HG03432 (cell line): ENCODE measurements at regions not wholly inside any gene's neighbourhood (a gene's known extent, or its start where the extent isn't known, plus 50 kb on each side); places are given as distances from the start of the nearest gene placed in this dataset.
"Not testable (repeated sequence)": the region's sequence is repeated elsewhere in the genome, so short reads cannot be mapped to it uniquely, and the experiment has no call there.

Source experiments
- ATAC-seq: cut with Tn5 transposase; IDR thresholded peaks from one replicate; pipeline ENCODE4 v1.9.1; 2021; ENCODE audit warnings: mild to moderate bottlenecking, moderate library complexity; ENCODE audit not compliant: unreplicated experiment

DNA sequence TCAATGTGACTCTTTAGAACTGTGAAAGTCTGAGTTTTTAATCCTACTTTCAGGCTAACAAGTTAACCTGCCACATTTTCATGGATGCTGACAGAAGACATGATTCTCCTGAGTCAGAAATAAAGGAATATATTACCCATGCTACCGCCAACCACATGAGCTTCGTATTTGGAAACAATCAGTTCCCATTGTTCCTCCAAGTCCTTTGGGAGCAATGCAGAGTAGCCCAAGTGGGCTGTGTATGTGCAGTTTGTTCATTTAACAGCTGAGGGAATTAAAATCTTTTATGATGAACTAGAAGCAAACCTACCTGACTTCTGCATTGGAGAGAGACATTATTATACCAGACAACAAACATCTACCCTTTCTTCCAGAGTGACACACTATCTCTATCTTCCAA lies 169.3 kb upstream of the BET1 start:
- ATAC-seq, result no peak

DNA sequence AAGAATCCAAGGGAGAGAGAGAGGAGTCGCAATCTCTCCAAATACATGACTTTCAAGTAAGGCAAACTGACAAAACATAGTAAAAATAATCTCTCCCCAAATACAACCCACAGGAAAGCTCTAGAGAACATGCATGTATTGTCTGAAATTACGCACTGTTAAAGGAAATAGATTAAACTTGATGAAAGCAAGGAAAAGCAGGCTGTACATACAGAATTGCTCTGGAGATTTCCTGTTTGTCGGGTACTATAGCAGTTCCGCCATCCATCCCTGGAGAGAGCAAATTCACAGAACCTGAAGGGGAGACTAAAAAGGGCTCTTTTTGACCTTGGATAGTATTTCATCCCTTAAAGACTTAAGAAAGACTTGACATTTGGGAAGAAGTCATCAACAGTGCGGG lies 170.2 kb upstream of the BET1 start:
- ATAC-seq, result no peak

DNA sequence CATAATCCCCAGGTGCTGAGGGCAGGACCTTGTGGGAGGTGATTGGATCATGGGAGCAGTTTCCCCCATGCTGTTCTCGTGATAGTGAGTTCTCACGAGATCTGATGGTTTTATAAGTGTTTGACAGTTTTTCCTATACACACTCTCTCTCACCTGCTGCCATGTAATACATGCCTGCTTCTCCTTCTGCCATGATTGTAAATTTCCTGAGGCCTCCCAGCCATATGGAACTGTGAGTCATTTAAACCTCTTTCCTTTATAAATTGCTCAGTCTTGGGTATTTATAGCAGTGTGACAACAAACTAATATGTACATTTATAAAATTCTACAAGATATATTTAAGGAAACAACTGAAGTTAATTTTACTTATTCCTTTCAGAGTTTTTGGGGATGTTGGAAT lies 170.8 kb upstream of the BET1 start:
- ATAC-seq, result no peak

DNA sequence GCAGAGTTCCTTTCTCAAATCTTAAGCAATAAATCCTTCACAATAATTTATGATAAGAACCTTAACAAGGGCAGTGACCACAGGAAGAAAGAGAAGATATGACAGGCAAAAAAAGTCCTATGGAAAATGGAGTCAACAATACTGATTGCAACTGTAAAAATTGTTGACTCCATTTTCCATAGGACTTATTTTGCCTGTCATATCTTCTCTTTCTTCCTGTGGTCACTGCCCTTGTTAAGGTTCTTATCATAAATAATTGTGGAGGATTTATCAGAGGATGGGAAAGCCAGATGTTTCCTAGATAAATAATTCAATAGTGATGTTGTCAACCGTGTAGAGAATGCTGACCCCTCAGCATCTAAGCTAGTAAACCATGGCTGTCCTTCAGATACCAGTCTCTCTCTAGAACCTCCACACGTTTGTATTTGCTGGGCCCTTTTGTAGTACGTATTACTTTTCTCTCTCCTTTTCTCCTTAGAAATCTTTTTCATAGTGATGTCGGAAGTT lies 172.6 kb upstream of the BET1 start:
- ATAC-seq, result no peak

DNA sequence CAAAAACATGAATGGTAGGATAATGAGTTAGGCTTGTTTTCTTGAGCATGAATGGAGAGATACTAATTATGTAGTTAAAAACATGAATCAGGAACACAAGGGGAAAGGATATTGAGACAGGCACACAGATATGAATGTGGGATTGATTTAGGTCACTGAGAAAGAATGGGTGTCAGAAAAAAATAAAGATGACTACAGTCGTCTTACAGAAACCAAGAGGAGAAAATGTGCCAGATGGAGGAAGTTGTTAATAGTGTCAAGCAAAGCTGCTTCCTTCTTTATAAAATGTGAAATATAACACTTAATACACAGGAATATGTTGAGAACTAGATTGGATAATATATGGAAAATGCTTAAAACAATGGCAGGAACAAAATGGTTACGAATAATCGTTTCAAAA lies 173.3 kb upstream of the BET1 start:
- ATAC-seq, result no peak

DNA sequence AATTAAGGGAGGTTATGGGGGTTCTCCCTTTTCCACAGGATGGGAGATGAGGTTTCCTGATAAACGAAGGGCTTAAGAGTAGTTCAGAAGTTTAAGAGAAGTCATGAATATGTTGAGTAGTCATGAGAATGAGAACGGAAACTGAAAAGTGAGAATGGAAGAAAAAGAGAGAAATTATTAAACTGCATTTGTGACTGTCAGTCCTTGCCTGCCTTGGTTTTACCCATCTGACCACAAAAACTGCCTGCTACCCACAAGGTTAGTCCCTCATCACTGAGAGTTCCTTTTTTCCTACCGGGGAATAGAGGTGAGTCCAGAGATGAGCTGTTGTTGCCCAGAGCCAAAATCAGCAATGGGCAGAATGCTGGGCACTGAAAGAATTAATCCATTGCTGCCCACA lies 174.1 kb upstream of the BET1 start:
- ATAC-seq, result peak; percentile 95

DNA sequence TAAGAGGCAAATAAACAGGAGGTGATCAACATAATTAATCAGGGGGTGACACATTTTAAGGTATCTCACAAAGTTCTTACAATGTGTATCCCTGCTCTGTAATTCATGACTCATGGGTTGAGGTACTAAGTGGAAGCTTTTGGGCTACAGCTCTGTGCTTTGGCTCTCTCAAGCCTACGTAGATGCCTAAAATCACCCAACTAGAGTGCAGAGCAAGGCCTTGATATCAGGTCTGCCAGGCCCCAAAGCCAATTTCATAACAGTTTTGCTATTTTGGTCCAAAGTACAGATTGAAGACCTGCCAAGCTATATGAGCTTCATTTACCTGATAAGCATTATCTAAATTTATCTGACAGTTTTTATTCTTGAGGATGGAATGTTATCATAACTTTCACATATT lies 175.3 kb upstream of the BET1 start:
- no peak for ATAC-seq

DNA sequence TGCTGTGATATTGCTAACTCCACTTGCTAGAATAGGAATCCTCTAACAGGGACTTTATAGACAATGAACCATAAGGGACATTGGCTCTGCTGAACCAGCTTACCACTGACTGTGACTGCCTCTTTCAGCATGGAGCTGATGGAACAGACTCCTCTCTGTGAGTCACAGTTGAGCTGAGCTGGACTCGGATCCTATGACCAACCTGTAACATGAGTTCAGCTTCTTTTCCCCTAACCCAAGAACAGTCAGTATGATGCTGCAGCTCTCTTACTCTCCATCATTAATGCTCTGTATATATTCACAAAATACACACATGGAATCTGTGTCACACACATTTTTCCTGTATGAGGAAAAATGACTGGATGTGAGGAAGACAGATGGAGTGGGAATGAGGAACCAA lies 177.9 kb upstream of the BET1 start:
- ATAC-seq, result no peak

DNA sequence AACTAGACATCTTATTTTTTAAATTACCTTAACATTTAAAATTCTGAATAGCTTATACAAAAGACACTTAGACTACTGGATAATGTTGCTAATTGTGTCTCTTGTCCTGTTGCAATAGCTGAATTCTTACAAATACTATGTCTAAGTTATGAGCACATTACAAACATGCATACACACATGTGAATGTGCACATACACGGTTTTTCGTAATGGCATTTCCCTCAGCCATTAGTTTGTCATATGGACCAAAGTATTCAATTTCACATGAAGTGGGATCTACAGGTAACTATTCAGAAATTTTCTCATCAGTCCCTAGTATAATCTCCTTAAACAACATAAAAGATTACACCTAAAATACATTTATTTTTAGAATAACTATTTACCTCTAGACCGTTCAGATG lies 178.6 kb upstream of the BET1 start:
- no peak for ATAC-seq

DNA sequence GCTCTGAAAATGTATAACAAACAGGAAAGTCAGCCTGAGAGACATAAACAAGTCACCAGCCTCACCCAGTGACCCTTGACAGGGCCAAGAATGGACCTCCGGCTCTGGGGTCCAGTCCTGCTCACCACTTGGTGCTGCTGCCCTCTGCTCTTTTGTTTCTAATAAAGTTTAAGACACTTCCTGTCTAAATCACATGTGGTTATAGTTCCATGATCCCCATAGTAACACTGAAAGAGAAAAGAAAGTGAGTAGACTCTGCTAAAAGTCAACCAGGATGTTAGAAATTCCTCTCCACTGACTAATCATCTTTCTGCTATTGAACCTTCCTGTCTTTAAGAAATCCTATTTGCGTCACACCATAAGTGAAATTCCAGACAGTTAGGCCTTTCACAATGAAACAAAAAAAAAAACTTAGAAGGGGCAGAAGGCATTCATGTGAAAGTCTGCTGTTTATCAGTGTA lies 179.2 kb upstream of the BET1 start:
- ATAC-seq, result no peak

DNA sequence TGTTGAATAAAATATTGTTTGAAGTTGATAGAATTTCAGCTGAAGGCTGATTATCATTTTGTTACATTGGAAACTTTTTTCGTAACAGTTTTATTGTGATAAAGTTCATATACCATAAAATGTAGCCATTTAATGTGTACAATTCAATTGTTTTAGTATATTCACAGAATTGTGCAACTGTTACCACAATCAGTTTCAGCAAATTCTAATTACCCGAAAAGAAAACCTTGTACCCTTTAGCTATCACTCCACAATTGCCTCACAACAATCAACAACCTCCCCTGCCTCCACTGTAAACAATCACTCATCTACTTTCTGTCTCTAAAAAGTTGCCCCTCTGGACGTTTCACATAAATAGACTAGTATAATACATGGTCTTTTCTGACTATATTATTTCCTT lies 179.7 kb upstream of the BET1 start:
- no peak for ATAC-seq

DNA sequence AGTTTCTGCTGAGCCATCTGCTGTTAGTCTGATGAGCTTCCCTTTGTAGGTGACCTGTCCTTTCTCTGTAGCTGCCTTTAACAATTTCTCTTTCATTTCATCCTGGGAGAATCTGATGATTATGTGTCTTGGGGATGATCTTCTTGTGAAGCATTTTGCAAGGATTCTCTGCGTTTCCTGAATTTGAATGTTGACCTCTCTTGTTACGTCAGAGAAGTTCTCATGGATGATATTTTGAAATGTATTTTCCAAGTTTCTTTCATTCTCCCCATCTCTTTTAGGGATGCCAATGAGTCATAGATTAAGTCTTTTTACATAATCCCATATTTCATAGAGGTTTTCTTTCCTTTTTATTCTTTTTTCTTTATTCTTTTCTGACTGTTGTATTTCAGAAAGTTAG lies 184.2 kb upstream of the BET1 start:
- ATAC-seq, result no peak

DNA sequence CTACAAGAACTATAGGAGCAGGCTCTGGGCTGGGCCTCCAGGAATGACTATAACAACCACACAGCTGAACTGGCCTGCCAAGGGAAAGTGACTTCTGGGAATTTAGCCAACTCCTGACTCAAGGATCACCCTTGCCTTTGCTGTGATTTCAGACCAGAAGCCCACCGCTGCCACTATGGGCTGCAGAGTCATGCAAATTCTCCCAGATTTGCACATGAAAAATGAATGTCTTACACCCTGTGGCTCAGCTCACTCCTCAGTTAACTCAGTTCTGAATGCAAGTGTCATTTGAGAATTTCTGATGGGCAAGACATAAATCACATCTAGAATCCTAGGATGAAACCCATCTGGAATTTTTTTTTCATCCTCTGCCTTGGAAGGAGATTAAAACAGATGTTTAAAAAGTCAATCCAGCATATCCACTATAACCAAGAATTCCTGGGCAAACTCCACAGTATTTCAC lies 186.5 kb upstream of the BET1 start:
- no peak for ATAC-seq

DNA sequence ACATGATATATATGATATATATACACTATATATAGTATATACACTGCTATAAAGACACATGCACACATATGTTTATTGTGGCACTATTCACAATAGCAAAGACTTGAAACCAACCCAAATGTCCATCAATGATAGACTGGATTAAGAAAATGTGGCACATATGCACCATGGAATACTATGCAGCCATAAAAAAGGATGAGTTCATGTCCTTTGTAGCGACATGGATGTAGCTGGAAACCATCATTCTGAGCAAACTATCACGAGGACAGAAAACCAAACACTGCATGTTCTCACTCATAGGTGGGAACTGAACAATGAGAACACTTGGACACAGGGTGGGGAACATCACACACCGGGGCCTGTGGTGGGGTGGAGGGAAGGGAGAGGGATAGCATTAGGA lies 190.3 kb upstream of the BET1 start:
- not testable (repeated sequence) for ATAC-seq

DNA sequence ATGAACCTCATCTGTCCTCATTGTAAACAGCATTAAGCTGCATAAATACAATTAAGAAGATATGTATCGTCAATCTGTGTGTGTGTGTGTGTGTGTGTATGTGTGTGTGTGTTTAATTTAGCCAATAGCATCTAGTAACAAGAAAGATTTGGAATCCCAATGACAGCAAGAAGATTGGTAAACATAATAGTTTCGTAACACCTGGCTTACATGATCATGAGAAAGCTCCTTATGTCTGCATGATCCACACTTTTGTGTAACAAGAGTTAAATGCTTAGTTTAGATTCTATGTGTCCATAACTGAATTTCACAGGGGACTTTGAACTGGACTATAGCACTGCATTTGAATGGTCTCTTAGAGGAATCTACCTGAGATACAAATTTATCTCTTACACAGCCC lies 191.0 kb upstream of the BET1 start:
- ATAC-seq, result no peak

DNA sequence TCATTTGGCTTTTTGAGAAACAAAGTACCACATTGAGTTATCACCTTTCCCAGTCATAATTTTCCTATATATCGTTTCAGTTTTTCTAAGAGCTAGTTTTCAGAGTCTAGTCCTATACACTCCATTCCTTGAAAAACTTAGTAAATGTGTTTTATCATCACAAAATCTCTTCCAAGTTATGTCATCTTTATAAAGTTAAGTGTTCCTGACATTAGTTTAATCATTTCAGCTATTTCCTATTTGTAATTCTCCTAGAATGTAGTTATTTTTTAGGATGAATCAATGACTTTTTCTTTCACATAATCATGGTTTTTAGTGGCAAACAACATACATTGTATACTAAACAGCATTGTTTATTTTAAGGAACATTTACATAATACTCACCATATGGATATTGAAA lies 191.7 kb upstream of the BET1 start:
- no peak for ATAC-seq

DNA sequence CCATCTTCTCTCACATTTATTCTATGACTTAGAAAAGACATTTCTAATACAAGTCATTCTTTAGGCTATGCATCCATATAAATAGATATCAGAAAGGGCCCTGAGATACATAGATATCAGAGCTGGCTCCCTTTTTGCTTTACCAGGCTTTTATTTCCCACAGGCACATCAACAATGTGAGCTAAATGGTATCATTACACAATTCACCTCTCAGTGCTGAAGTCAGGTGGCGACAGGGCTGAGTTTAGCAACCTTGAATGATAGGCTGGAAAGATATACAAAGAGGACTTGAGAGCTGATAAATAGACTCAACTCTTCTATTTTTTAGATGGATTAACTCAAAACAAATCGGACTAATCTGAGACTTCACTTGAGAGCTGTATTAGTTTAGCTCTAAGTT lies 189.2 kb upstream of the COL1A2 start:
- ATAC-seq, result no peak

DNA sequence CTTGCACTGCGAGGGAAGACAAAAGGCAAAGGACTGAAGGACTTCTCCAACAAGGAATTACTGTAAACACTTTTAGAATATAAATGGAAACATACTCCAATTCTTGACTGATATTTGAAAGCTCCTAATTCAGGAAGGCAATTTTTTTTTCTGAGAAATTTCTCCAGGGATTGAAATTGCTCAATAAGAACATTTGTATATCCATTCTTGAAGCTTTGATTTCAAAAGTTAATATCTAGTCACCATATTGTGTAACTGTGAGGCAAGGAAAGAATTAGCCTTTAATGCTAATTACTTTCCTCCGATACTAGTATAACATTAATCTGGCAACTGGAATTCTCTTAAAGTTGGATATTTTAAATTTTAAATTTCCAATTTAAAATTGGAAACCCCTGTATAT lies 188.4 kb upstream of the COL1A2 start:
- no peak for ATAC-seq

DNA sequence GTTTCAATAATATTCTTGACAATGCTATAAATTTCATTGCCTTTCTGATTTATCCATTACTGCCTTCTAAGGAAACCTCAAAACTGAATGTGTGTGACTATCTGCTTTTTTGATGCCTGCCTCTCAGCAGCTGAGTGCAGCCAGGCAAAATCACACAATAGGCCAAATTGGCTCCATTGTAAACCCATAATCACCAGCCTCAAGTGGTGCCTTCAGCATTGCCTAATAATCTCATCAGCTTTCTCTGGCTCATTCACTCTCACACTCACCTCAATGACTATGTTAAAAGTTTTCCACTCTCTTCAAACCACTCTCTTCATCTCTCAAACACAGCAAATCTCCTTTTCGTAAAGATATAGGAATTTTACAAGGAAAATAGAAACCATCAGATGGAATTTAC lies 182.5 kb upstream of the COL1A2 start:
- no peak for ATAC-seq

DNA sequence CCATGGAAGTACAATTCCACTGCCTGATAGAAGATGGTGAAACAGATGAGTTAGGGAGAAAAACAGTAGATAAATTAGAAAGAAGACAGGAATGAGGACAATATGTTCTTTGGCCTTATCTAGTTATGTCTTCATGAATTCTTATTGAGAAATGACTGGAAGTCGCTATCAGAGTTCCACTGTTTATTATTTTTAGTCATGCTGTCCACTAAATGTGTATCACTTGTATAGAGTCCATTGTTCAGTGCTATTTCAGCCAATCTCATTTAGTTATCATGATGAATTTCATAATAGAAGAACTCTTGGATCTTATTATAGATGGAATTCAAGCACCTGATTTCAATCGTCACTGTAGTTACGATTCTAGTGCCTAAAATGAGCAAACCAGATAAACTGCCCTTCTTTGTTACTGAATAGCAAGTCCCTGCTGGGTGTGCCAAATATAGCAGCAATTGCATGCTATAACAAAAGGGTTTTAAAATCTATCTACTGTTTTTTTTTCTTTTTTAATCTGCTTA lies 177.7 kb upstream of the COL1A2 start:
- ATAC-seq, result no peak

DNA sequence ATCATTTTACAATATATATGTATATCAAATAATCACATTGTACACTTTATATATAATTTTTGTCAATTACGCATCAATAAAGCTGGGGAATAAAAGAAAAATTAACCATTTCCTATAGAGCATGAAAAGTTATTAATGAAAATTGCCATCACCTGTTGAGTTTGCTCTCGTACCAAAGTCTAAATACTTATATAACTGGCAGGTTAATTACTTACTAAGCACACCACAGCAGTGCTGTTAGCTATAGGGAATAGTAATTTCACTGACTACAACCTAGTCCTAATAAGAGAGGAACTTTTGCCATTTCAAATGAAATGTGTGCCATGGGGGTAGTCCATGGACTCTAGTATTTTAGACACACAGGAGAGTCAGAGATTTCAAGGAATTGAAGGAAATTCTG lies 176.9 kb upstream of the COL1A2 start:
- ATAC-seq, result no peak

DNA sequence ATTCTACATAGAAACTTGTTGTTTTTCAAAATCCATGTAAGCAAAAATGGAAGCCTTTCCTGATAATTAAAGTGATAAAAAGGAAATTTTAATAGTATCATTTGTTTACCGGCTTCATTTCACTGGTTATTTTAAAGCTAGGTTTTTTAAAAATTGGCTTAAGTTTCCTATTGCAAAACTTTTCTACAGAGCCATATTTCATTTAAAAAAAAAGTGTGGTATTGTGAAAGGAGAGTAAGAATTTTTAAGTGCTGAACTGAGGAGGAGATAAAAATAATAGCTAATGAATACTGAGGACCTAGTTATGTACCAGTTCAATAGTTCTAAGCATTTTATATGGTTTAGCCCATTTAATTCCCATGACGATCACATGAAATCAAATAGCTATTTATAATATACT lies 172.2 kb upstream of the COL1A2 start:
- ATAC-seq, result no peak

DNA sequence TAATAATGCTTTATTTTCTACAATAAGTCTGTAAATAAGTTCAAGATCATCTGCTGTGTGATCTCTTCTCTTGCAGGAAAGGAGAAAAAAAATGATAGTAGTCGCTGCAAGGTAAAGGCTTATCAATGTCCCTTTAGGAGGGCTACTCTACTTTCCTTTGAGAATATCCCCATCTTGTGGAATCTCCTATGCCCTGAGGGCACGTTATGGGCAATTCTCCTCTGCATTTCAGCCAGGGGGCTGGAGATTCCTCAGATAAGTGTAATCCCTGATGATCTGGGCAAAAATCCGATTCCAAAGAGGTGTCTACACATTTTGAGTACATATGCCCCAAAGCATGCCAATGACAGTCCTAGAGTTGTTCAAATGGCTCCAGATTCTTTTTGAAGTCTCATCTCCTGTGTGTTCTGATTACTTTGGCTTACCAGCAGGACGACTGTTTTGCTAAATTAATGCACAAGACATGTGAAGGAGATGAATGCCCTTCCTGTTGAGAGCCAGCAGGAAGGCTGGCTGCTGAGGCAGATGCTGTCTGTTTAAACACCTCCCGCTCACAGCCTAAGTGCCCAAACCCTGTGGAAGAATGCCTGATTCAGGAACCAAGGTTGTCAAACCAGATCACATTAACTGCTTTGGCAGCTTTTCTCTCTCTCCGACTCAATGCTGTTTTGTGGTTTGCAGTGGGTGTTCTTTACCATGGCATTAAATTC lies 171.2 kb upstream of the COL1A2 start:
- peak; percentile 58 for ATAC-seq
